Trophoblast cell (in vitro differentiated cells and primary cell): ENCODE measurements at regions not wholly inside any gene's neighbourhood (a gene's known extent, or its start where the extent isn't known, plus 50 kb on each side); places are given as distances from the start of the nearest gene placed in this dataset.

Experiments used
- DNase-seq, 2 donors: peaks; one replicate each; pipeline ENCODE4 v3.0.0-alpha.2; 2016
- H2AFZ ChIP-seq: 2 replicates; pipeline ENCODE4 v1.6.1; 2013; ENCODE audit warnings: low read length, moderate library complexity, mild to moderate bottlenecking; ENCODE audit not compliant: insufficient read depth, poor library complexity
- H2AK5ac ChIP-seq: 2 replicates; pipeline ENCODE4 v1.6.1; 2013; ENCODE audit warnings: mild to moderate bottlenecking, low read length
- H2BK120ac ChIP-seq: 2 replicates; pipeline ENCODE4 v1.6.1; 2013; ENCODE audit warnings: low read length, mild to moderate bottlenecking, moderate library complexity; ENCODE audit not compliant: insufficient read depth, poor library complexity
- H2BK12ac ChIP-seq: 2 replicates; pipeline ENCODE4 v1.6.1; 2013; ENCODE audit warnings: mild to moderate bottlenecking, low read length, moderate library complexity
- H2BK5ac ChIP-seq: 2 replicates; pipeline ENCODE4 v1.6.1; 2013; ENCODE audit warnings: low read length, low read depth, moderate library complexity, mild to moderate bottlenecking; ENCODE audit not compliant: poor library complexity
- H3K14ac ChIP-seq: 2 replicates; pipeline ENCODE4 v1.6.1; 2013; ENCODE audit warnings: mild to moderate bottlenecking, low read length
- H3K18ac ChIP-seq: 2 replicates; pipeline ENCODE4 v1.6.1; 2013; ENCODE audit warnings: mild to moderate bottlenecking, low read length
- H3K23ac ChIP-seq: 2 replicates; pipeline ENCODE4 v1.6.1; 2013; ENCODE audit warnings: low read length
- H3K27ac ChIP-seq: 2 replicates; pipeline ENCODE4 v1.5.1; 2013; ENCODE audit warnings: low read depth, mild to moderate bottlenecking, inconsistent platforms, low read length, moderate library complexity
- H3K27me3 ChIP-seq: 2 replicates; pipeline ENCODE4 v1.6.1; 2013; ENCODE audit warnings: inconsistent platforms, mild to moderate bottlenecking, low read length, moderate library complexity; ENCODE audit not compliant: insufficient read depth
- H3K36me3 ChIP-seq, 2 experiments: 1 replicate in 1 of 2; 2 replicates in 1 of 2; pipeline ENCODE4 v1.6.1; 2013; ENCODE audit warnings: low read length in 2 of 2, mild to moderate bottlenecking in 2 of 2, moderate library complexity in 1 of 2; ENCODE audit not compliant: insufficient read depth in 2 of 2, control insufficient read depth in 1 of 2
- H3K4ac ChIP-seq: 2 replicates; pipeline ENCODE4 v1.6.1; 2013; ENCODE audit warnings: low read depth, mild to moderate bottlenecking, low read length, moderate library complexity
- H3K4me1 ChIP-seq, 2 experiments: 1 replicate in 1 of 2; 2 replicates in 1 of 2; pipeline ENCODE4 v1.6.1; 2013; ENCODE audit warnings: low read length in 2 of 2, mild to moderate bottlenecking in 2 of 2, moderate library complexity in 1 of 2; ENCODE audit not compliant: insufficient read depth in 2 of 2, control insufficient read depth in 1 of 2
- H3K4me2 ChIP-seq: 2 replicates; pipeline ENCODE4 v1.6.1; 2013; ENCODE audit warnings: inconsistent platforms, mild to moderate bottlenecking, low read length, moderate library complexity
- H3K4me3 ChIP-seq: 2 replicates; pipeline ENCODE4 v1.5.1; 2013; ENCODE audit warnings: mild to moderate bottlenecking, low read depth, low read length, inconsistent platforms
- H3K79me1 ChIP-seq: one replicate; pipeline ENCODE4 v1.6.1; 2013; ENCODE audit warnings: low read length
- H3K79me2 ChIP-seq: 2 replicates; pipeline ENCODE4 v1.6.1; 2013; ENCODE audit warnings: low read length, mild to moderate bottlenecking; ENCODE audit not compliant: control insufficient read depth, insufficient read depth, poor library complexity
- H3K9ac ChIP-seq: 2 replicates; pipeline ENCODE4 v1.6.1; 2013; ENCODE audit warnings: mild to moderate bottlenecking, low read length
- H3K9me3 ChIP-seq: 2 replicates; pipeline ENCODE4 v1.6.1; 2013; ENCODE audit warnings: low read depth, mild to moderate bottlenecking, control low read depth, inconsistent platforms, low read length; ENCODE audit not compliant: insufficient read depth
- H4K12ac ChIP-seq: 2 replicates; pipeline ENCODE4 v1.6.1; 2013; ENCODE audit warnings: low read depth, mild to moderate bottlenecking, low read length, moderate library complexity
- H4K8ac ChIP-seq: 2 replicates; pipeline ENCODE4 v1.6.1; 2013; ENCODE audit warnings: low read depth, mild to moderate bottlenecking, low read length, moderate library complexity
- H4K91ac ChIP-seq: one replicate; pipeline ENCODE4 v1.6.1; 2013; ENCODE audit warnings: low read depth, mild to moderate bottlenecking, low read length, moderate library complexity
- WGBS: extraction: QIAGEN DNeasy Blood & Tissue Kit; methylation state at CpG from one replicate; pipeline ENCODE4 v1.1.7; 2013; ENCODE audit warnings: missing lambda C conversion rate; ENCODE audit not compliant: insufficient read length, insufficient coverage; ENCODE audit errors: extremely low coverage; 5-methylcytosine and 5-hydroxymethylcytosine counted together

GRCh38 chr15:69825941-69826818 lies 271.5 kb downstream of the TLE3 start:
- DNase-seq = peak in 1 of 2 donors; percentile 32

GRCh38 chr15:69826819-69827175 lies 270.9 kb downstream of the TLE3 start:
- Histone ChIP-seq H3K27ac (no peak overlapping the region), H2BK5ac (no peak overlapping the region), H3K9ac (no peak overlapping the region), H2AFZ (no peak overlapping the region), H2BK120ac (no peak overlapping the region), H4K8ac (no peak overlapping the region), H3K36me3 (no peaks in the 10 kb centered on the region), H3K9me3 (peaks cover under 1% of the 10 kb centered on the region), H2BK12ac (no peak overlapping the region), H3K18ac (no peak overlapping the region), H4K12ac (no peak overlapping the region), H3K27me3 (no peaks in the 10 kb centered on the region), H3K4me2 (no peak overlapping the region), H3K4me3 (no peak overlapping the region), H3K79me2 (no peaks in the 10 kb centered on the region), H3K4me1 (no peaks in the 10 kb centered on the region), H2AK5ac (no peak overlapping the region), H3K4ac (no peak overlapping the region), H3K79me1 (no peaks in the 10 kb centered on the region), H3K23ac (no peak overlapping the region), H4K91ac (no peak overlapping the region), H3K14ac (no peak overlapping the region)
- WGBS = no CpG with 5 or more reads among the region's 3 CpGs
- peak; percentile 34 to 74 for DNase-seq

More at GRCh38 chr15:69825941-69826818, 271.5 kb downstream of the TLE3 start:
- Histone ChIP-seq H3K14ac (no peak overlapping the region), H3K27ac (no peak overlapping the region), H2BK120ac (no peak overlapping the region), H2BK5ac (no peak overlapping the region), H3K79me1 (no peaks in the 10 kb centered on the region), H3K4me1 (no peaks in the 10 kb centered on the region), H3K4ac (no peak overlapping the region), H4K12ac (no peak overlapping the region), H3K79me2 (no peaks in the 10 kb centered on the region), H3K4me3 (no peak overlapping the region), H3K9ac (no peak overlapping the region), H3K23ac (no peak overlapping the region), H3K36me3 (no peaks in the 10 kb centered on the region), H3K4me2 (no peak overlapping the region), H3K27me3 (no peaks in the 10 kb centered on the region), H2AK5ac (no peak overlapping the region), H4K8ac (no peak overlapping the region), H2AFZ (no peak overlapping the region), H3K9me3 (peaks cover 4% of the 10 kb centered on the region), H4K91ac (no peak overlapping the region), H2BK12ac (no peak overlapping the region), H3K18ac (no peak overlapping the region)
- no CpG with 5 or more reads among the region's 17 CpGs for WGBS

DNA sequence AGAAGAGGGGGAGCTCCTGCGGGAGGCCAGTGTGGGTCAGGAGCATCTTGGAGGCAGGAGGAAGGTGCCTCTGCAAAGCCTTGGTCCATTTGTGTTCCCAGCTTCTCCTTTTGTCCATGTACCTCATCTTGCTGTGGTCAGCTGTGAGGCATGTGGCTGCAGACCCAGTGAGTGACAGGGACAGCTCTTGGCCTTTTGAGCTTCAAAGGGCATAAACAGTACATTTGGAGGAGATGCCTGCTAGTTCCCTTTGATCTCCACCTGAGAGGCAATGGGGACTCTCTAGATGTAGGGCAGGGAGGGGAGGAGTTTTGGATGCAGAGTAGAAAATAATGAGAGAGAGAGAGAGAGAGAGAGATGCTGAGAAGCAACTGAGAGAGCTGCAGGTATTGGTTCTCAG lies 270.0 kb downstream of the TLE3 start:
- no peak overlapping the region for H2AK5ac ChIP-seq
- H3K79me1 ChIP-seq = no peaks in the 10 kb centered on the region
- H3K27me3 ChIP-seq = no peaks in the 10 kb centered on the region
- no peak overlapping the region for H2AFZ ChIP-seq
- H4K8ac ChIP-seq = no peak overlapping the region
- no peak overlapping the region for H3K23ac ChIP-seq
- DNase-seq = no peak
- H3K36me3 ChIP-seq = no peaks in the 10 kb centered on the region
- no peak overlapping the region for H3K4me2 ChIP-seq
- H4K12ac ChIP-seq = no peak overlapping the region
- H2BK120ac ChIP-seq = no peak overlapping the region
- H2BK5ac ChIP-seq = no peak overlapping the region
- no peak overlapping the region for H3K4ac ChIP-seq
- no peaks in the 10 kb centered on the region for H3K4me1 ChIP-seq
- no peaks in the 10 kb centered on the region for H3K9me3 ChIP-seq
- no peak overlapping the region for H4K91ac ChIP-seq
- no CpG with 5 or more reads among the region's 1 CpG for WGBS
- H3K14ac ChIP-seq = no peak overlapping the region
- H3K18ac ChIP-seq = no peak overlapping the region
- no peak overlapping the region for H3K4me3 ChIP-seq
- H3K9ac ChIP-seq = no peak overlapping the region
- H3K79me2 ChIP-seq = no peaks in the 10 kb centered on the region
- H3K27ac ChIP-seq = no peak overlapping the region
- H2BK12ac ChIP-seq = no peak overlapping the region

DNA sequence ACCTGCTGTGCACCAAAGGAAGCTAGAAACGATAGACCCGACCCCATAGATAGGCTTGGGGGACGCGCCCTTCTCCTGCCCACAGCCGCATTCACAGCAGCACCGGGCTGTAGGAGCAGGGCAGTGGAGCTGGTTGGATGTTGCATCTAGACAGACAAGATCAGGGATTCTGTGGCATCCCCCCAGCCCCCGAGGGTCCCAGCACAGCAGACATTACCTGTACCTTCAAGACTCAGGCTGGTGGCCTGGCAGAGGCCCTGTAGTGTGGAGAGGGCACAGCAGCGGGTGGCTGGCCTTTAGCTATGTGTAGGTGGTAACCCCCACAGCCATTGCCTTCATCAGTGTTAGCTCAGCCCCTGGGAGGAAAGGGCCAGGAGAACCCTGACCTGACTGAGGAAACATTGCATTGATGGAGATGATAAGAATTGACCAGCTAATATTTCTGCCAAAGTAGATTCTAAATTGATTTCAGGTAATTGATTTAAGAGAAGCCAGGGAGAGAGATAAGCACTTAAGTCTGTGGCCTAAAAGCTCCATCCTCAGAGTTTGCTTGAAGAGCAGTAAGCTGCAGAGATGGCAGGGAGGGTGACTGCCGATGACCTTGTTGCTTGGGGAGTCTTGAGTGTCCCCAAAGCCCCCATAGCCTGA lies 269.4 kb downstream of the TLE3 start:
- no peak overlapping the region for H4K91ac ChIP-seq
- no peak overlapping the region for H3K14ac ChIP-seq
- no peak overlapping the region for H3K27ac ChIP-seq
- H3K4ac ChIP-seq = no peak overlapping the region
- H3K4me3 ChIP-seq = no peak overlapping the region
- no peaks in the 10 kb centered on the region for H3K79me2 ChIP-seq
- H3K9me3 ChIP-seq = no peaks in the 10 kb centered on the region
- DNase-seq = no peak
- no peak overlapping the region for H3K23ac ChIP-seq
- WGBS = no CpG with 5 or more reads among the region's 9 CpGs
- H4K12ac ChIP-seq = no peak overlapping the region
- H3K36me3 ChIP-seq = no peaks in the 10 kb centered on the region
- H3K9ac ChIP-seq = no peak overlapping the region
- H3K4me1 ChIP-seq = no peaks in the 10 kb centered on the region
- no peak overlapping the region for H2BK5ac ChIP-seq
- no peak overlapping the region for H2BK120ac ChIP-seq
- H2BK12ac ChIP-seq = no peak overlapping the region
- no peak overlapping the region for H2AFZ ChIP-seq
- no peak overlapping the region for H4K8ac ChIP-seq
- H3K4me2 ChIP-seq = no peak overlapping the region
- H3K79me1 ChIP-seq = no peaks in the 10 kb centered on the region
- no peak overlapping the region for H2AK5ac ChIP-seq
- H3K27me3 ChIP-seq = no peaks in the 10 kb centered on the region
- H3K18ac ChIP-seq = no peak overlapping the region
